ENCODE measurements at regions not wholly inside any gene's neighbourhood (a gene's known extent, or its start where the extent isn't known, plus 50 kb on each side); places are given as distances from the start of the nearest gene placed in this dataset.

DNA sequence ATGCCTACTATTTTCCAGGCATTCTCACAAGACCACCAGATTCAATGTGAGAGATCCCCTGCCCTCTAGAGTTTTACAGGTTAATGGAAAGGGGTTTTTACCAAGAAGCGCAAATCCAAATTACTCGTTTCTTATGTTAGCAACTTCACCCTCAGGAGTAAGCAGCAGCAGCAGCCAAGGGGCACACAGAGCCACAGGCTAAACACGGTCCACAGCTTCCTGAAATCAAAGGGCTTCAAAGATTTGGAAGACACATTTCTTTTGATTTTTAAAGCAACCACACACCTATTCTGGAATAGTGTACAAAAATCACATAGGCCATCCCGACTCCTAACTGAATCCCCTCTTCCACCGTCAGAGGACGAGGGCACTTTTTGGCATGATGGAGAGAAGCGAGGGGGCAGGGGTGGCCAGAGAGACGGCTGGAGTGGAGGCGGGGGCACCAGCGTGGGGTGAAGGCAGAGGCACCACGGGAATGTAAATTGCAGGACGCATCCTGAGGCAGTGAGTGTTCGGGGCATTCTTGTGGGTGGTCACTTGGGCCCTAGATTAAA is 107.0 kb downstream of the ARF6 start:
- DNase-seq: no peak

GRCh38 chr14:50000380-50001150 is 107.7 kb downstream of the ARF6 start:
- DNase-seq: no peak

DNA sequence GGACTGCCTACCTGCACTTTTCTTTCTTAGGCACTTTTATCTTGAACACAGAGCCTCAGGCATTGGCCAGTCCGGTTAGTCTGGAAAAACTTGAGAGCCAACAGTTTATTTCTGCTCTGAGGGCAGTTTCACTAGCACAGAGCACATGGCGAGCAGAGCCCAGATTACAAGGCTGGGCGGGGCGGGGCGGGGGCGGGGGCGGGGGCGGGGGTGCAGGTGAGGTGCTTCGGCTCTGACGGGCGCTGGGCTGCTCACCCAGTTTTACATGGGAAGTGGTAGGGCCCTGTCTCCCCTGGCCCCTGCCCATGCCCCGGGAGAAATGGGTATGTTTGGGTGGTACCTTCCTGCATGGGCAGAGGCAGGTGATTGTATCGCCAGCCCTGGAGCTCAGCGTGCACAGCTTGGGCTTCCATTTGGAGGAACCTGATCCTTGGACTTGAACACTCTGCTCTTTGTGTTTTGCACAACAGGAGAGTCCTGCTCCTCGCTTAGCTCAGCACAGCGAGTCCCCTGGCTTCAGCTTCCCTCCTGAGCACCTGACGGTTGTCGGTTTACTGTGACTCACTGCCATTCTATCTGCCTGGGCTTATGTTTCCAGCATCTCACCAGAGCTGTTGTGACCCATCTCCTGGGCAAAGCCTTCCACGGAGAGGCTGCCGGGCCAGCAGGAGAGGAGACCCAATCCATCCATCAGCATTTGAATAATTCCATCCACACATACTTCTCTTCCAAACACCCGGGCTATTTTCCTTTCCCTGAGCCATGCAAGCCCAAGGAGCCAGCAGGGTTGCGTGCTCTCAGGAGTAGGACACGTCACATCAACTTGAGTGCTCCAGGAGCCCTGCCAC is 108.5 kb downstream of the ARF6 start:
- no peak for DNase-seq

- no peak for DNase-seq
Observed at GRCh38 chr14:50001999-50002925, 109.4 kb downstream of the ARF6 start.

- DNase-seq: no peak
Observed at GRCh38 chr14:50002926-50003212, 110.0 kb downstream of the ARF6 start.

DNA sequence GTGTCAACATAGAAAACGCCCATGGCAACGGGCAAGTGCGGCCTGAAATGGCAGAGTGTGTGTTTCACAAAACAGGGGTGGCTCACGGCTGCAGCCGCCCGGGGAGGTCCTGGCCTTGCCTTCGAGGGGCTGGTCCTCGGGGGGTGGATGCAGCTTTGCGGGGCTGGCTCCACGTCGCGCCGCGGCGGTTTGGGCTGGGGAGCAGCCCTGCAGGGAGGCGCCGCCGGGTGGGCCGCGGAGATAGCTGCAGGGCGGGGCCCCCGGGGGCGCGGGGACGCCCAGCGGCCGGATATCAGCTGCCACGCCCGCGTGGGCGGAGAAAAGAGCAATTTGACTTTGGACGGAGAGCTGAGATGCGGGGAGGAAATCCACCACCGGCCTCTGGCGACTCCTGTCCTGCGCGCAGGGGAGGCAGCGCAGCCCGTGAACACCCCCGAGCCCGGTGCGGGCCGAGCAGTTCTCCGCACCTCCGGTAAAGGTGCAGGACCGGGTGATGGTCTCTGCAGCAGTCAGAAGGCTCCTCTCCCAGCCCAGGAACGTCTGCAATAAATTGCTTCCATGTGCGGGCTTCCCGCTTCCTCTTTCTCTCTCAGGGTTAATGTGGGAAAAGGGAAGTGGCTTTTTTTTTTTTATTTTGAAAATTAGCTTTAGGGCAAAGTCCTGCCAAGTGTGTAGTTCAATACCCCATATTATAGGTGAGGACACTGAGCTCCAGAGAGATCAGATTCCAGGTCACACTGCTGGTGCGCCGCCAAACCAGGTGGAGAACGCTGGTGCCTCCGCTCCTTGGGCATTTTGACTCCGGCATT is 110.5 kb downstream of the ARF6 start:
- DNase-seq: no peak

- no peak for DNase-seq
Observed at GRCh38 chr14:50006141-50006540, 110.2 kb downstream of the VCPKMT start.

GRCh38 chr14:50007123-50007903 is 109.1 kb downstream of the VCPKMT start:
- DNase-seq: no peak

DNA sequence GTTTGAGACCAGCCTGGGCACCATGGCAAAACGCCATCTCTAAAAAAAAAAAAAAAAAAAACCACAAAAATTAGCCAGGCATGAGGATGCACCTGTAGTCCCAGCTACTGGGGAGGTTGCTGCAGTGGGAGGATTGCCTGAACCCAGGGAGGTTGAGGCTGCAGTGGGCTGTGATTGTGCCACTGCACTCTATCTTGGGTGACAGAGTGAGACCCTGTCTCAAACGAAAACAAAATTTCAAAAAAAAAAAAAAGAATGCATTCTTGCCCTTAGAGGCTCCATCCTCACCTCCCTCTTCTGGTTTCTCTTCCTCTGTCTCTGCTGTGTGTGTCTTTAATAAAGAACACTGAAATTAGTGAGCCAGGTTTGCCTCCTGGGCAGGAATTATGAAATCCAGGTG is 107.8 kb downstream of the VCPKMT start:
- no peak for DNase-seq

GRCh38 chr14:50008974-50009373 is 107.4 kb downstream of the VCPKMT start:
- no peak for DNase-seq

- DNase-seq: no peak
Observed at GRCh38 chr14:50010752-50011151, 105.6 kb downstream of the VCPKMT start.

- DNase-seq: no peak
Observed at GRCh38 chr14:50011242-50011641, 105.1 kb downstream of the VCPKMT start.

GRCh38 chr14:50012644-50013043 is 103.7 kb downstream of the VCPKMT start:
- no peak for DNase-seq

DNA sequence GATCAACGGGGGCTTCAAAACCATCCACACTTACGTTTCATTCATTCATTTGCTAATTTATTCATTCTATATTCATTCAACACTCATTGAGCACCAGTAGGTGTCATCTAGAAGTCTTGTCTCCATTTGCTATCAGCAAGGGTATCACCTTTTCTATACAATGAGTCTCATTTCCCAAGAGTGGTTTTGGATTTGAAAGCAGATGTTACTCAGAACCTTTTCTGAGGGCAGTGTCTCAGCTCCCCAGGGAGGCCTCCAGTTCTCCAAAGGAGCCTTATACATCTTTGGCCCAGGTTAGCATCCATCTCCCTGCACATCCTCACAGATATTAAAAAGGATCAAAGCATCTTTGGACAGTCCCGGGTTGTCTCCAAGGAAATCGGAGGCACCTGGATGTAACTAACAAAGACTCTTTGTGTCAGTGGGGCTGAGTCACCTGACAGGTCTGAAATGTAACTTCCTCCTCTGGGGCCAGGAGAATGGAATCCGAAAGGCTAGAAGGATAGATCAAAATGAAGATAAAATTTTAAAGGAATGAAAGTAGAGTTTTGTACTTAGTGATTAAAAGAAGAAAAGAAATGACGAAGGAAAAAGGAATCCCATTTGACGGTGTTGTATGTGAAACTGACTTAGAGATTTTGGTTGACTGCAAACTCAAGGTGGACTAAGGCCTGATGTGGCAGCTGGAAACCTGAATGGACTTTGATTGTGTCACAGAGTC is 103.0 kb downstream of the VCPKMT start:
- no peak for DNase-seq

- no peak for DNase-seq
Observed at GRCh38 chr14:50013934-50014333, 102.4 kb downstream of the VCPKMT start.

- no peak for DNase-seq
Observed at GRCh38 chr14:50014809-50015430, 101.5 kb downstream of the VCPKMT start.

GRCh38 chr14:50015716-50016115 is 100.7 kb downstream of the VCPKMT start:
- no peak for DNase-seq

- no peak for DNase-seq
Observed at GRCh38 chr14:50018201-50018932, 98.0 kb downstream of the VCPKMT start.

GRCh38 chr14:50018933-50019210 is 97.5 kb downstream of the VCPKMT start:
- DNase-seq: no peak

DNA sequence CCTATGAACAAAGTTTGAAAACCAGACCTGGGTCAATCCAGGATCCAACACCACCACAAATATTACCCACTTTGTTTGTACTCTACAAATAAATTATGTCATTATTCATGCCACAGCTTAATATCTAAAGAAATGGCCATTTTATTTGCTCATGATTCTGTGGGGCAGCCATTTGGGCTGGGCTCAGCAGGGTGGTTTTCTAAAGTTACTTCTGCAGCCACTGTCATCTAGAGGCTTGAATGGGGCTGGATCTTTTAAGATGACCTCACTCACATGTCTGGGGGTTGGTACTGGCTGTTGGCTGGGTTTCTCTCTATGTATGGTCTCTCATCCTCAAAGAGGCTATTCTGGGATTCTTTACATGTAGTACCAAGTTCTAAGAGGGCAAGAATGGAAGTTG is 96.2 kb downstream of the VCPKMT start:
- no peak for DNase-seq
